Stimulated activated CD4-positive, alpha-beta T cell treated with anti-CD3 and anti-CD28 coated beads, Interleukin-12 subunit alpha, Interleukin-12 subunit beta, amount 100 ng/mL, for 24 hours (primary cell): ENCODE measurements at regions not wholly inside any gene's neighbourhood (a gene's known extent, or its start where the extent isn't known, plus 50 kb on each side); places are given as distances from the start of the nearest gene placed in this dataset.
"Not testable (repeated sequence)": the region's sequence is repeated elsewhere in the genome, so short reads cannot be mapped to it uniquely, and the experiment has no call there.

ENCODE experiments used
- DNase-seq, 2 experiments: peaks; one replicate each; pipeline ENCODE4 v3.0.0-alpha.2; 2020; ENCODE audit warnings: low read depth in 2 of 2

DNA sequence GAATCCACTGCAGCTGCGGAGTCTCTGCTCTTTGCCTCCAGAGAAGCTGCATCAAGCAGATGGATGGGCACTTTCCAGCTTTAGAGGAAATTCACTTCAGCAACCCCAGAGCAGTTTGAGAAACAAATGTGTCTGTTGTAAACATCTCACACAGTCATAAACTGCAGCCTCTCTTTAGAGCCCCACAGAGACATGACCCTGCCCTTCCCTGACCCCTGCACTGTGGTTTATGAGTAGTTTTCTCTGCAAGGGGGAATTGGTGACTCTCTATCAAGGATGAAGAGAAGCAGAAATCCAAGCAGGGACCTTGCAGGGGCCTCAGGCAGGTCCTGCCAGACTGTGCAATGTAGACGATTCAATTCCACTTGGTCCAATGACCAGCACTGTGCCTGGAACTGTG, 160.2 kb downstream of the SH2D4B start:
- no peak for DNase-seq

DNA sequence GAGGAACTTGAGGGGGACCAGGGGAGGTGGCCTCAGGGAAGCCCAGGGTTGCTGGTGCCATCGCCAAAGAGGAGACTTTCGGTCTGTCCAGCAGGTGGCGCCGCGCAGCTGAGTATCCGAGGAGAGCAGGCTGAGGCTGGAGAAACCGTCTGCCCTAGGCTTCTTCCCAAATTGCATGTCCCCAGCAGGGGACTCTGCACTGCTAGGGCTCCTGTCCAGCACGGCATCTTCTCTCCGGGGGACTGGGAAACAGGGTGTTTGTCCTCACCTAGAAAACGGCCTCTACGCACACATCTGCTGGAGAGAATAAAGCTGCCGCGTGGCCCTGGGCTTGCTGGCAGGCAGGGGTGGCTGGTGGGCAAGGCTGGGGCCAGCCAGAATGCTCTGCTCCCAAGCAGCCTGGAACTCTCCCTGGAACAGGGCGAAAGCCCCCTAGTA, 161.9 kb downstream of the SH2D4B start:
- peak; percentile 31 to 76 for DNase-seq

GRCh38 chr10:80700252-80700651, 162.6 kb downstream of the SH2D4B start:
- DNase-seq = no peak

GRCh38 chr10:80700760-80701444, 163.2 kb downstream of the SH2D4B start:
- DNase-seq = no peak

- no peak for DNase-seq
These were observed 164.0 kb downstream of the SH2D4B start for GRCh38 chr10:80701706-80702105.

DNA sequence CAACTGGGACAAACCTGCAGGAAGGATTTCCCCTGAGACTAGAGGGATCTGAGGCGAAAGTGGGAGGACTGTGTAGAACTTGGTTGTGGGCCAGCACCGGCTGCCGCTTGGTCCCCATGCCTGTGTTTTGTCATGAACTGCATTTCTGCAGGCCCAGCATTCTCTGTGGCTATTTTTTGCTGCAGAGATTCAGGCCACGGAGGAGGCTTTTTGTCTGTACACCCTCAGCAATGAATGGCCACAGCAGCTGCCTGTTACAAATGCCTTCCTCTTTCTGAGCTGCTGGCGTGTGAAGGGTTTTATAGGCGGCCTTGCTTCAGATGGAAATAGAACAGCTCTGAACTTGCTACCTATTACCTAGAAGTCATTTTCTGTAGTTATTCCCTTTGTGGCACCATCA, 164.4 kb downstream of the SH2D4B start:
- no peak for DNase-seq

DNA sequence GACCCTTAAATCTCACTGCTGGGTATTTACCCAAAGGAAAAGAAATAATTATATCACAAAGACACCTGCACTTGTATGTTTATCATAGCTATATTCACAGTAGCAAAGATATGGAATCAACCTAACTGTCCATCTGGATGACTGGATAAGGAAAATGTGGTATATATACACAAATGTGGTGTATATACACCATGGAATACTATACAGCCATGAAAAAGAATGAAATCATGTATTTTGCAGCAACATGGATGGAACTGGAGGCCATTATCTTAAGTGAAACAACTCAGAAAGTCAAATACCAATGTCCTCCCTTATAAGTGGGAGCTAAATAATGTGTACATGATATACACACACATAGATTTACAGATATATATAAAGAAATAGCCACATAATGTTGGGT, 168.2 kb downstream of the SH2D4B start:
- no peak for DNase-seq

- no peak for DNase-seq
These were observed 170.5 kb downstream of the SH2D4B start for GRCh38 chr10:80708185-80708584.

DNA sequence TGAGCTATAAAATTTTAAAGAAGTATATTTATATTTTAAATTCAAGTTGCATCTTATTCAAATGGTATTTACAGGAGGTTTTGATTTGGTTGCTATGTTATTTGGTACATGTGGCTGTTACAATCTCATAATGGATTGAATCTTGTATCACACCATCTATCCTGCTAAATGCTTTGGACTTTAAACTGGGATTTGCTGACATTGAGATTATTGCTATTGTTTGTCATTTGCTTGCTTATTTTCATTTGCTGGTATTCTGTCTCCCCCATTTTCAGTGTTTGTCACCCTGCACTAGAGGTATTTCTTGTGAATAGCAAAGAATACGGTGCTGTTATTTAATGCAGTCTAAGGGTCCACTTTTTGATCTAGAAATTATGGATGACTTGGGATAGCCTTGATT, 171.1 kb downstream of the SH2D4B start:
- no peak for DNase-seq

- no peak for DNase-seq
These were observed 172.2 kb downstream of the SH2D4B start for GRCh38 chr10:80709866-80710265.

DNA sequence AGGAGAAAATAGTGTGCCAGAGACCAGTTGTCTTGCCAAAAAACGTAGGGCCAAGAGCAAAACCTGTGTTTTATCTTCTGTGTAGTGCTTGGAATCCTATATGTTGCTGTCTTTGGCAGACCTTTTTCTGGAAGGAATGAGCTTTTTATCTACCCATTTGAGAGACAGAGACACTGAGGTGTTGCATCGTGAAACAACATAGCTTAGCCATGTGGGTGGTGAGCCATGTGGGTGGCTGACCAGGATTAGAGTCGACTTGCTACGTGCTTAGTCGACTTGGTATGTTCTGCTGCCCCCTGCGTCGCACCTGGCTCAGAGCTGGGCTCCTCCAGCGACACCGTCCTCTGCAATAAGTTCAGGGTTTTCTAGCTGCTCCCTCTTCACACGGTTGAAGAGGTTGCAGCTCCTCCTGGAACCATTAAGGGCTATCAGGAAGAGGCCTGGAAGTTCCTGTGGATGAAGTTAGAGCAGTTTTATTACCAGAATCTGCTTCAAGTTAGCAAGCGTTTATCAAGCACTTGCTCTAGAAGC, 175.8 kb downstream of the SH2D4B start:
- no peak for DNase-seq

GRCh38 chr10:80714566-80714965, 176.9 kb downstream of the SH2D4B start:
- DNase-seq = no peak

- DNase-seq = no peak
These were observed 180.3 kb downstream of the SH2D4B start for GRCh38 chr10:80718024-80718423.

DNA sequence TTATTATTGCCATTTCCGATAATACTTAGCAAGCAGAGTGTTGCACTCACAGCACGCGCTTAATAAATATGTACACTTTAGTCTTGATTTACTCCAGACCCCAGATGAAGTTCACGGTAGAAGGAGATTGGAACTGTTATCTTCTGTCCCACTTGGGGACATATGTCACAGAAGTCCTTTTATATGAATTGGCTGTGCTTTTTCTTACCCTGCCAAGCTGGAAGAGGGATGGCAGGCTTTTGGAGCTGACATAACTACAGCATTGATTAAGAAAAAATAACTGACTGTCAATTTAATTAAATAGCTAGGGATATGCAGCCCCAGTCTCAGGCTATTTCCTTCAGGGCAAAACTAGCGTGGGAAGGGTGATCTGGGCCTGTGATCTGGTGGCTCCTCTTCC, 182.2 kb downstream of the SH2D4B start:
- no peak for DNase-seq

DNA sequence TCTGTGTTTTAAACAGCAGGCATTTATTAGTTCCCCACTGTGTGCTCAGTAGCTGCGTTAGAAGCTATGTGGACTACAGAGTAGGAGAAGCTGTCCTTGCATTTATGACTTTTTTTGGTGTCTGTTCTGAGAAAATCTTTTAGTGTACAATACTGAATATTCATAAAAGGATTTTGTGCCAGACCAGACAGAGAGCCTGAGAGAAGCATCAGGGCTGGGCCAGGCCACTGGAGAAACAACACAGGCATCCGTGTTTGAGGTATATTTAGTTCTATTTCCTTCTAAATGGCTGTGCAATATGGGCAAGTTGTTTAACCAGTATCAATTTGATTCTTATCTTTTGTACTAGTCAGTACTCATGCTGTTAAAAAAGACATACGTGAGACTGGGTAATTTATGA, 182.8 kb downstream of the SH2D4B start:
- no peak for DNase-seq

GRCh38 chr10:80728354-80728753, 190.7 kb downstream of the SH2D4B start:
- DNase-seq = not testable (repeated sequence)

- no peak for DNase-seq
These were observed 192.2 kb downstream of the SH2D4B start for GRCh38 chr10:80729896-80730295.

DNA sequence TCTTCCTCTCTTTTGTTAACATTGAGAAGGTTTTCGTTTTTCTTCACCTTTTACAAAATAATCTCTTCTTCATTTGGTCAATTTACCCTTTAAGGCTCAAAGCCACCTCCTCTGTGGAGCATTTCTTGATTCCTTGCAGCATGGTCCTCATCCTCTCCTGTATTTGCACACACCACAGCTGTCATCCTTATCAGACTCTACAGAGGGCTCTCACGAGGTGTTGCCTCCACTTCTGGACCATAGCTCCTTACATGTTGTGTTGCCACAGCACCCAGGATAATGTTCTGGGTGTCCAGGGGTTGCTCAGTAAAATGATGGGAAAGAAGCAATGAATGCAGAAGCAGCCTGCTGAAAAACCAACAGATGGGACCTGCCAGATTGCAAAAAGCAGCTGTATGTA, 192.8 kb downstream of the SH2D4B start:
- DNase-seq = no peak

- no peak for DNase-seq
These were observed 196.9 kb downstream of the SH2D4B start for GRCh38 chr10:80734589-80734988.

- DNase-seq = no peak
These were observed 199.5 kb downstream of the SH2D4B start for GRCh38 chr10:80737209-80737608.

GRCh38 chr10:80739328-80739727, 201.6 kb downstream of the SH2D4B start:
- no peak for DNase-seq

DNA sequence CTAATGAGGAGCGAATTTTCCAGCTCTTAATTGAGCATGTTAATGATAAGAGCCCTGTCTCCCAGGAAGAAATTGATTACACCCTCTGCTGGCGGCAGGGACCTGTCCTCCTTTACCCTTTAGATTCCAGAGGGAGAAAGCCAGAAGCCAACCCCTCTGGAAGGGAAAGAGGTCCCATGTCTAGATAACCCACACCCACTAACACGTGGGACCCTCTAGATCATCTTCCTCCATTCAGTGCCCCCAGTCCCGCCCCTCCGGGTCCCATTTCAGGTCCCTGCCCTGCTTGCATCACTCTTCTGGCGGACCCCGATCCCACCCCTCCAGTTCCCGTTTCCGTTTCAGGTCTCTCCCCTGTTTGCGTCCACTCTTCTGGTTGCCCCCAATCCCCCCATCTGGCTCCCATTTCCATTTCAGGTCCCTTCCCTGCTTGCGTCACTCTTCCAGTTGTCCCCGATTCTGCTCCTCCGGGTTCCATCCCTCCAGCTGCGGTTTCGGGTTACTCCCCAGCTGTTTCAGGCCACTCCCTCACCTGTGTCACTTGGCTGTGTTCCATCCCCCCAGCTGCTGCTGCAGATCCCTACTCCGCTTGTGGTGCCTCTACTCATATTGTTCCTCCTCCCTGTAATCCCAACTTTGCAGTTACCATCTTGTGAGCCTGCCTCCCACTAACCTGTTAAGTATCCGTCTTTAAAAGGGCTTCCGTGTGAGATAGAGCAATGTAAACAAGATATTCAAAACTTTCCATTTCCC, 202.4 kb downstream of the SH2D4B start:
- no peak for DNase-seq

DNA sequence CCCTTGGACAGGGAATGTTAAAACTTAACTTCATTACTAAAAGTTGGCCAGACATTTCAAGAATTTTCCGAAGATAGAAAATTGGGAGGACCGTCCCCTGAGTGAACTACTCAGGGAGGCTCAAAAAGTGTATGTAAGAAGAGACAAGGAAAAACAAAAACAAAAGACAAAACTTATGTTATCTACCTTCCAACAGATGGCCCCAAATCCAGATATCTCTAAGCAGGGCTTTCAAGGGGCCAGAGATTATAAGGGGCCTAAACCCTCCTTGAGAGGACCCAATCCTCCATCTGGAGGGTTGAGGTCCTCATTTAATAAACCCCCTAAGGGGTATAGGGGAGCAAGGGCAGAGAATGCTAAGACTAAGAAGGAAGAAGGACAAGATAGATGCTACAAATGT, 203.6 kb downstream of the SH2D4B start:
- no peak for DNase-seq
